Glutamatergic neuron (in vitro differentiated cells): ENCODE measurements at regions not wholly inside any gene's neighbourhood (a gene's known extent, or its start where the extent isn't known, plus 50 kb on each side); places are given as distances from the start of the nearest gene placed in this dataset.
"Not testable (repeated sequence)": the region's sequence is repeated elsewhere in the genome, so short reads cannot be mapped to it uniquely, and the experiment has no call there.

ENCODE experiments used
- DNase-seq: peaks from one replicate; pipeline ENCODE4 v3.0.0; 2022
- H3K27ac Mint-ChIP-seq: one replicate; pipeline ENCODE4 v1.8.0; 2020; ENCODE audit warnings: mild to moderate bottlenecking, mixed read lengths, inconsistent platforms; ENCODE audit not compliant: unreplicated experiment
- H3K27me3 Mint-ChIP-seq: one replicate; pipeline ENCODE4 v1.8.0; 2020; ENCODE audit warnings: mild to moderate bottlenecking, moderate library complexity, mixed read lengths, inconsistent platforms; ENCODE audit not compliant: unreplicated experiment
- H3K36me3 Mint-ChIP-seq: one replicate; pipeline ENCODE4 v1.8.0; 2020; ENCODE audit warnings: mild to moderate bottlenecking, mixed read lengths, inconsistent platforms; ENCODE audit not compliant: unreplicated experiment
- H3K4me1 Mint-ChIP-seq: one replicate; pipeline ENCODE4 v1.8.0; 2020; ENCODE audit warnings: mild to moderate bottlenecking, low read depth, mixed read lengths, inconsistent platforms; ENCODE audit not compliant: unreplicated experiment
- H3K4me3 Mint-ChIP-seq: one replicate; pipeline ENCODE4 v1.8.0; 2020; ENCODE audit warnings: mild to moderate bottlenecking, mixed read lengths, inconsistent platforms; ENCODE audit not compliant: unreplicated experiment
- H3K9me3 Mint-ChIP-seq: one replicate; pipeline ENCODE4 v1.8.0; 2020; ENCODE audit warnings: mild to moderate bottlenecking, moderate library complexity, mixed read lengths, inconsistent platforms; ENCODE audit not compliant: unreplicated experiment
- TF ChIP-seq, protein P1 (sequence below): fragments of 200-600 bp; sonication (generic); IDR thresholded peaks from one replicate; pipeline ENCODE4 v1.5.0; 2021; ENCODE audit not compliant: partially characterized antibody, unreplicated experiment

DNA sequence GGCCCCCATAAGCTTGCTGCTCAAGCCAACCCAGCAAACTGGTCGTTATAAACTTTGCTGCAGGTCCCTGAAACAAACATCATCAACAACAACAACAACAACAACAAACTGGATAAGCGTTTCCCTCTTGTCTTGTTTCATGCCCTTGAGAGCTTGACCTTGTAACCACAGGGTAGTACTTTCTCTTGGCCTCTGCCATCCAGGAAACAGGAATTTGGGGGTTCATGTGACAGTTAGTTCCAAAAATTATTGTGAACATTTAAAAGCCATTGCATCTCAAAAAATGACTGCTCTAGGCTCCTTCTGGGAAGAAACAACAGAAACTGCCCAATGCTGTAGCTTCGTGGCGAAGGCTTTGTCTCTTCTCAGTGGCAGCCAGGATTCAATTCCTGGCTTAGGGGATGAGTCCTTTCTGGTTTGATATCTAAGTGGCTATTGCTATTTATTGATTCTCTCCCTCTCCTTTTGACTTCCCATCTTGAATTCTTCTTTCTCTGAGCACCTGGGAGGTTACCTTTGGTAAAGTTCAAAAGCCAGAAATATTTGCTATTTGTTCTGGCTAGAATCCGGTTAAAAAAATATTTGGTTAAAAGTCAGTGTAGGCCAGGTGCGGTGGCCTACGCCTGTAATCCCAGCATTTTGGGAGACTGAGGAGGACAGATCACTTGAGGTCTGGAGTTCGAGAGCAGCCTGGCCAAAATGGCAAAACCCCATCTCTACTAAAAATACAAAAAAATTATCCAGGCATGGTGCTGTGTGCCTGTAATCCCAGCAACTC is 52.0 kb upstream of the CPM start:
- DNase-seq: no peak
- H3K4me1 Mint-ChIP-seq: no peaks in the 10 kb centered on the region
- no peaks in the 10 kb centered on the region for H3K27me3 Mint-ChIP-seq
- H3K36me3 Mint-ChIP-seq: no peaks in the 10 kb centered on the region
- TF ChIP-seq, protein P1, sequence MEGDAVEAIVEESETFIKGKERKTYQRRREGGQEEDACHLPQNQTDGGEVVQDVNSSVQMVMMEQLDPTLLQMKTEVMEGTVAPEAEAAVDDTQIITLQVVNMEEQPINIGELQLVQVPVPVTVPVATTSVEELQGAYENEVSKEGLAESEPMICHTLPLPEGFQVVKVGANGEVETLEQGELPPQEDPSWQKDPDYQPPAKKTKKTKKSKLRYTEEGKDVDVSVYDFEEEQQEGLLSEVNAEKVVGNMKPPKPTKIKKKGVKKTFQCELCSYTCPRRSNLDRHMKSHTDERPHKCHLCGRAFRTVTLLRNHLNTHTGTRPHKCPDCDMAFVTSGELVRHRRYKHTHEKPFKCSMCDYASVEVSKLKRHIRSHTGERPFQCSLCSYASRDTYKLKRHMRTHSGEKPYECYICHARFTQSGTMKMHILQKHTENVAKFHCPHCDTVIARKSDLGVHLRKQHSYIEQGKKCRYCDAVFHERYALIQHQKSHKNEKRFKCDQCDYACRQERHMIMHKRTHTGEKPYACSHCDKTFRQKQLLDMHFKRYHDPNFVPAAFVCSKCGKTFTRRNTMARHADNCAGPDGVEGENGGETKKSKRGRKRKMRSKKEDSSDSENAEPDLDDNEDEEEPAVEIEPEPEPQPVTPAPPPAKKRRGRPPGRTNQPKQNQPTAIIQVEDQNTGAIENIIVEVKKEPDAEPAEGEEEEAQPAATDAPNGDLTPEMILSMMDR: no peak
- no peak overlapping the region for H3K27ac Mint-ChIP-seq
- H3K4me3 Mint-ChIP-seq: no peak overlapping the region
- H3K9me3 Mint-ChIP-seq: peaks cover 2% of the 10 kb centered on the region

- H3K36me3 Mint-ChIP-seq, H3K9me3 Mint-ChIP-seq, H3K27me3 Mint-ChIP-seq, H3K4me3 Mint-ChIP-seq, DNase-seq, H3K4me1 Mint-ChIP-seq, H3K27ac Mint-ChIP-seq: not testable (repeated sequence)
Measured at GRCh38 chr12:68997526-68997925, 64.6 kb upstream of the CPM start.

- Mint-ChIP-seq H3K36me3 (peaks cover 7% of the 10 kb centered on the region), H3K27ac (no peak overlapping the region), H3K4me3 (no peak overlapping the region), H3K27me3 (no peaks in the 10 kb centered on the region), H3K9me3 (no peaks in the 10 kb centered on the region), H3K4me1 (no peaks in the 10 kb centered on the region)
- DNase-seq: no peak
- TF ChIP-seq, protein P1: no peak
Measured at GRCh38 chr12:68998041-68998440, 65.1 kb upstream of the CPM start.

GRCh38 chr12:69000074-69000473 is 67.1 kb upstream of the CPM start:
- no peak overlapping the region for H3K4me3 Mint-ChIP-seq
- peaks cover 7% of the 10 kb centered on the region for H3K36me3 Mint-ChIP-seq
- no peak for DNase-seq
- no peaks in the 10 kb centered on the region for H3K4me1 Mint-ChIP-seq
- TF ChIP-seq, protein P1: no peak
- no peaks in the 10 kb centered on the region for H3K27me3 Mint-ChIP-seq
- H3K9me3 Mint-ChIP-seq: no peaks in the 10 kb centered on the region
- H3K27ac Mint-ChIP-seq: no peak overlapping the region

DNA sequence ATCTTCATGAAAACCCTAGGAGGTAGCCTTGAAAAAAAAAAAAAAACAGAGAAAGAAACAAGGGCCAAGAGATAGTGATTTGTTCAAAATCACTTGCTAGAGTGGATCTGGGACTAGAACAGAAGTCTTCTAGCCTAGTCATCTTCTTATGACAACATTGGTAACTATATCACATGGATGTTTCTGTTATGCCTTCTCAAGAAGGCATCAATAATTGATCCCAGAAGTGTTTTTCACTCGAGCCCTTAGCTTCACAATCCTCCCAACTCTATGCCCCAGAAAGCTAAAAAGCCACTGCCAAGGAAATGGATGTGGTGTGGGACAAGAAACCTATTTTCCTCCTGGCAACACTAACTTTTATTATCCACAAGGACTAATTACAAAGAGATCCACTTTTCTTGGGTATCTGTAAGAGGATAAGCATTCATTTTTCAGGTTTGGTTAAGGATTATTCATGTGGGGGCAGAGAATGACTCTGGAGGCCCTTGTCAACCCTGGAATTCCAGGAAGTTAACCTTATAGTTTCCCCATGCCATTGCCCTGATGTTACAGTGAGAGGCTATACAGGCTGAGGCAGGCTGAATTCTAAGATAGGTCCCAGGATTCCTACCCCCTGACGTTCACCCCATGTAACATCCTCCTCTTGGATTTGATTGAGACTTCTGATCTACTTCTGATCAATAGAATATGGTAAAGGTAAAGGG is 67.7 kb upstream of the CPM start:
- TF ChIP-seq, protein P1: no peak
- Mint-ChIP-seq H3K4me1 (no peaks in the 10 kb centered on the region), H3K4me3 (no peak overlapping the region), H3K27me3 (no peaks in the 10 kb centered on the region), H3K27ac (no peak overlapping the region), H3K9me3 (no peaks in the 10 kb centered on the region), H3K36me3 (peaks cover 7% of the 10 kb centered on the region)
- no peak for DNase-seq
